OCI-LY3 (cell line): ENCODE measurements at regions not wholly inside any gene's neighbourhood (a gene's known extent, or its start where the extent isn't known, plus 50 kb on each side); places are given as distances from the start of the nearest gene placed in this dataset.
"Not testable (repeated sequence)": the region's sequence is repeated elsewhere in the genome, so short reads cannot be mapped to it uniquely, and the experiment has no call there.

Experiments used
- H2AFZ ChIP-seq: fragments of 200-600, 300-600 bp; shearing (Covaris generic); 2 replicates; pipeline ENCODE4 v1.6.0; 2014; ENCODE audit warnings: antibody characterized with exemption, low read depth, low read length
- H3K27ac ChIP-seq: fragments of 200-600, 300-600 bp; sonication (generic); 2 replicates; pipeline ENCODE4 v1.5.1; 2014; ENCODE audit warnings: mild to moderate bottlenecking, low read length, moderate library complexity, mixed read lengths
- H3K27me3 ChIP-seq: fragments of 200-600, 300-600 bp; sonication (generic); 2 replicates; pipeline ENCODE4 v1.6.1; 2014; ENCODE audit warnings: low read depth, low read length, mixed read lengths
- H3K36me3 ChIP-seq: fragments of 200-600, 300-600 bp; sonication (generic); replicated peaks from 2 replicates; pipeline ENCODE3; 2014; ENCODE audit warnings: low read depth, low read length, mixed read lengths
- H3K4me1 ChIP-seq: fragments of 300-600, 200-600 bp; sonication (generic); 2 replicates; pipeline ENCODE4 v1.6.1; 2014; ENCODE audit warnings: low read length, mixed read lengths
- H3K4me2 ChIP-seq: fragments of 200-600, 300-600 bp; sonication (generic); 2 replicates; pipeline ENCODE4 v1.6.1; 2014; ENCODE audit warnings: low read length, mixed read lengths
- H3K4me3 ChIP-seq: fragments of 300-600, 200-600 bp; sonication (generic); 2 replicates; pipeline ENCODE4 v1.5.1; 2014; ENCODE audit warnings: antibody characterized with exemption, mild to moderate bottlenecking, low read length, moderate library complexity
- H3K79me2 ChIP-seq: fragments of 300-600, 200-600 bp; shearing (Covaris generic); 2 replicates; pipeline ENCODE4 v1.6.1; 2014; ENCODE audit warnings: mild to moderate bottlenecking, low read length, mixed read lengths
- H3K9ac ChIP-seq: fragments of 300-600, 200-600 bp; shearing (Covaris generic); 2 replicates; pipeline ENCODE4 v1.6.0; 2014; ENCODE audit warnings: mild to moderate bottlenecking, low read length, moderate library complexity
- H3K9me3 ChIP-seq: fragments of 200-600, 300-600 bp; shearing (Covaris generic); 2 replicates; pipeline ENCODE4 v1.6.1; 2014; ENCODE audit warnings: low read length, mixed read lengths; ENCODE audit not compliant: insufficient read depth
- H4K20me1 ChIP-seq: fragments of 200-600, 300-600 bp; sonication (generic); 2 replicates; pipeline ENCODE4 v1.6.1; 2016; ENCODE audit warnings: low read length, mixed read lengths; ENCODE audit not compliant: insufficient read depth
- EZH2phosphoT487 ChIP-seq: fragments of 200-600 bp; shearing (Covaris generic); IDR thresholded peaks from 2 replicates; pipeline ENCODE4 v1.6.1; 2018; ENCODE audit warnings: antibody characterized with exemption, mixed run types, low read depth
- TF ChIP-seq, protein P1 (sequence below): fragments of 200-600, 300-600 bp; sonication (generic); IDR thresholded peaks from 2 replicates; pipeline ENCODE4 v1.5.1; 2014; ENCODE audit warnings: antibody characterized with exemption, low read length, low read depth

GRCh38 chr20:54984104-54984448 lies 508.7 kb downstream of the DOK5 start:
- Histone ChIP-seq H2AFZ (peak overlapping the region; percentile 67), H3K27me3 (no peaks in the 10 kb centered on the region), H4K20me1 (no peaks in the 10 kb centered on the region), H3K4me1 (peaks cover 51% of the 10 kb centered on the region), H3K79me2 (no peaks in the 10 kb centered on the region), H3K4me2 (peak overlapping the region; percentile 71), H3K9ac (peak overlapping the region; percentile 59; the same call in 1 of the 2 replicates), H3K9me3 (no peaks in the 10 kb centered on the region), H3K36me3 (no peaks in the 10 kb centered on the region), H3K27ac (peak overlapping the region; percentile 83), H3K4me3 (peak overlapping the region; percentile 10; the same call in 1 of the 2 replicates)
- no peak for TF ChIP-seq EZH2phosphoT487
- TF ChIP-seq, protein P1, sequence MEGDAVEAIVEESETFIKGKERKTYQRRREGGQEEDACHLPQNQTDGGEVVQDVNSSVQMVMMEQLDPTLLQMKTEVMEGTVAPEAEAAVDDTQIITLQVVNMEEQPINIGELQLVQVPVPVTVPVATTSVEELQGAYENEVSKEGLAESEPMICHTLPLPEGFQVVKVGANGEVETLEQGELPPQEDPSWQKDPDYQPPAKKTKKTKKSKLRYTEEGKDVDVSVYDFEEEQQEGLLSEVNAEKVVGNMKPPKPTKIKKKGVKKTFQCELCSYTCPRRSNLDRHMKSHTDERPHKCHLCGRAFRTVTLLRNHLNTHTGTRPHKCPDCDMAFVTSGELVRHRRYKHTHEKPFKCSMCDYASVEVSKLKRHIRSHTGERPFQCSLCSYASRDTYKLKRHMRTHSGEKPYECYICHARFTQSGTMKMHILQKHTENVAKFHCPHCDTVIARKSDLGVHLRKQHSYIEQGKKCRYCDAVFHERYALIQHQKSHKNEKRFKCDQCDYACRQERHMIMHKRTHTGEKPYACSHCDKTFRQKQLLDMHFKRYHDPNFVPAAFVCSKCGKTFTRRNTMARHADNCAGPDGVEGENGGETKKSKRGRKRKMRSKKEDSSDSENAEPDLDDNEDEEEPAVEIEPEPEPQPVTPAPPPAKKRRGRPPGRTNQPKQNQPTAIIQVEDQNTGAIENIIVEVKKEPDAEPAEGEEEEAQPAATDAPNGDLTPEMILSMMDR: no peak

GRCh38 chr20:54983394-54984103 lies 508.2 kb downstream of the DOK5 start:
- H4K20me1 ChIP-seq, H3K79me2 ChIP-seq, H3K36me3 ChIP-seq, H3K27me3 ChIP-seq, H3K9me3 ChIP-seq: not testable (repeated sequence)
- Histone ChIP-seq H3K4me1 (peaks cover 51% of the 10 kb centered on the region), H3K4me2 (peak overlapping the region; percentile 71), H3K9ac (peak overlapping the region; percentile 59), H2AFZ (peak overlapping the region; percentile 73), H3K27ac (peak overlapping the region; percentile 83), H3K4me3 (peak overlapping the region; percentile 49)
- TF ChIP-seq, protein P1: 0 out of 2 replicates have a peak, but pooled peaks have one; percentile 23

- H3K9me3 ChIP-seq: no peaks in the 10 kb centered on the region
- no peaks in the 10 kb centered on the region for H3K79me2 ChIP-seq
- TF ChIP-seq, protein P1: no peak
- no peak for TF ChIP-seq EZH2phosphoT487
- H3K27me3 ChIP-seq: no peaks in the 10 kb centered on the region
- H3K36me3 ChIP-seq: no peaks in the 10 kb centered on the region
- no peak overlapping the region for H3K4me3 ChIP-seq
- H2AFZ ChIP-seq: no peak overlapping the region
- H3K4me2 ChIP-seq: no peak overlapping the region
- no peaks in the 10 kb centered on the region for H4K20me1 ChIP-seq
- peaks cover 45% of the 10 kb centered on the region for H3K4me1 ChIP-seq
- H3K27ac ChIP-seq: no peak overlapping the region
- H3K9ac ChIP-seq: no peak overlapping the region
Measured at GRCh38 chr20:54981175-54981574, 505.8 kb downstream of the DOK5 start.

DNA sequence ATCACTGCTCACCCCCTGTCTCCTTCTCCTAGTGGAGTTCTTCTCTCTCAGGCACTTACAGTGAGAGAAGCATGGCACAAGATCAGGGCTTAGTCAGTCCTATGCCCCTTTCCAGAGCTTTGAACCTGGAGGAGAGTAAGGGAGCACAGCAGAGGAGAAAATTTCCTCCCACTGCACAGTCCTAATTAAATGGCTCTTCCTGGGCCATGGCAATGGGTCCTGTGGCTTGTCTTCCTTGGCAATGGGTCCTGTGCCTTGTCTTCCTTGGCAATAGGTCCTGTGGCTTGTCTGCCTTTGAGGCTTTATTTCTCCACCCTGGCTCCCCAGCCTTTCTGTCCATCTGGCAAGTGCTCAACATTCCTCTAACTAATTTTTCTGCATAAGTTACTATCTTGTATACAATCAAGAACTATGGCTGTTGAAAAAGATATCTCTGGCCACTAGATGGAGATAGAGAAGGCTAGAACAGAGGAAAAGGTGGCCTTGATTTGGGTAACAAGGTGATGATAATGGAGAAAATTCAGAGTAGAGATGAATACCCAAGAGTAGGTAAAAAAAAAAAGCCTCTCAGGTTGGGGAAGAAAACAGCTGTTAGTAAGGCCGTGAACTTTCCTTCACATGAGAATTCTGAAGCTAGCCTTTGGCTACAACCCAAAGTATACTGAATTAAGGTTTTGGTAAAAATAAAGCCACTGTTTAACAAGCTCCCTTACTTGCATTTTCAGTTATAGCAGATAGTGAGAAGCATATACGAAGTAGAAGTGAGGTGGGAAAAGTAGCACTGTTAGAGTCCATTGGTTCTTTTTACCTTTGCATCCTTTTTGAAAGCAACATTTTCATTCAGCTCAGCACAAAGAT lies 504.9 kb downstream of the DOK5 start:
- no peak overlapping the region; the same call in 1 of the 2 replicates for H3K27ac ChIP-seq
- peak overlapping the region; percentile 13; the same call in 1 of the 2 replicates for H3K4me2 ChIP-seq
- H3K4me3 ChIP-seq: no peak overlapping the region
- peak overlapping the region; percentile 35; the same call in 1 of the 2 replicates for H2AFZ ChIP-seq
- no peaks in the 10 kb centered on the region for H3K9me3 ChIP-seq
- no peaks in the 10 kb centered on the region for H3K79me2 ChIP-seq
- H3K36me3 ChIP-seq: no peaks in the 10 kb centered on the region
- no peak for TF ChIP-seq EZH2phosphoT487
- TF ChIP-seq, protein P1: peak; percentile 96
- peaks cover 45% of the 10 kb centered on the region for H3K4me1 ChIP-seq
- no peaks in the 10 kb centered on the region for H4K20me1 ChIP-seq
- H3K9ac ChIP-seq: no peak overlapping the region
- H3K27me3 ChIP-seq: no peaks in the 10 kb centered on the region
